ENCODE measurements at regions not wholly inside any gene's neighbourhood (a gene's known extent, or its start where the extent isn't known, plus 50 kb on each side); places are given as distances from the start of the nearest gene placed in this dataset.

DNA sequence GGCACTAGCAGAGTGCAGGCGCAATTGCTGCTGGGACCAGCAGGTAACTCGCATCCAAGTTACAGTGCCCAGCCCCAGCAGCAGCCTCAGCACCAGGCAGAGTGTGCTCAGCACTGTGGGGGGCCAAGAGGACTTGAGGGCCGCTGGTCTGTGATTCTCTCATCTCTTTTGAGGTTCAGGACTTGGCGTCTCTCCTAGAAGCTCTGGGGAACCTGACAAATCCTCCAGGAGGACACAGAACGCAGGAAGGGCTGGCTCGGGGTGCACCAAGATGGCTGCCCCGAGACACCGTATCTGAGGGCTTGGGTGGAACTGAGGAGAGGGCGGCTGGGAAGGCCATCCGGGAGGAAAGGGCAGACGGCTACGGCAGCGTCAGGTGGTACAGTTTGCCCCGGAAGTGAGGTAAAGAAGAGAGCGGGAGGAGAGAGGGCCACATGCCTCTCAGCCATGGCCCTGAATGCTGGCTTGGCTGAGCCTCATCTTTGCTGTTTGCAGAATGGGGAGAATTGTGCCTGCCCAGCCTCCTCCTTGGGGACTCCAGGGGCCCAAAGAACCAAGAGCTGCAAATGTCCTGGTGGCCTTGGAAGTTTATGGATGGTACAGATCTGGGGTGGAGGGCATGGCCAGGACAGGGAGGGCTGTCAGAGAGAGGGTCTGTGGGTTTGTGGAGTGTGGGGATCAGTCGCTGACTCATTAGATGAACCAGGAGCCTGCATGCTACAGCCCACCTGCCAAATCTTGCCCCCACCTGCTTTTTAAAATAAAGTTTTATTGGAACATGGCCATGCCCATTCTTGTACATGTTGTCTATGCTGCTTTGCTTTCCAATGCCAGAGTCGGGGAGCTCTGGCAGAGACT is 78.0 kb downstream of the MYEOV start:
- Histone ChIP-seq H3K9me3 (ENCODE audit: control insufficient read depth, low read length) (peaks cover 10% of the 10 kb centered on the region), H3K9ac (ENCODE audit: extremely low read depth, low read length, poor library complexity, severe bottlenecking) (no peak overlapping the region), H3K4me3 (ENCODE audit: low read length) (no peak overlapping the region), H3K36me3 (ENCODE audit: control insufficient read depth, insufficient read depth, low read length) (no peaks in the 10 kb centered on the region), H3K27me3 (ENCODE audit: control insufficient read depth, insufficient read depth, low read length, poor library complexity, severe bottlenecking) (no peaks in the 10 kb centered on the region), H3K4me1 (ENCODE audit: control insufficient read depth, insufficient read depth, low read length) (no peaks in the 10 kb centered on the region), H3K27ac (ENCODE audit: low read depth, low read length) (no peak overlapping the region)
- H3K27ac Mint-ChIP-seq: no peak overlapping the region
- no peaks in the 10 kb centered on the region for H3K36me3 Mint-ChIP-seq (ENCODE audit: low read depth)
- DNase-seq: peak; percentile 31
- peaks cover 9% of the 10 kb centered on the region for H3K27me3 Mint-ChIP-seq (ENCODE audit: insufficient read depth)
- H3K9me3 Mint-ChIP-seq: peaks cover 14% of the 10 kb centered on the region
- no peak overlapping the region for H3K4me3 Mint-ChIP-seq
- H3K4me1 Mint-ChIP-seq: no peaks in the 10 kb centered on the region
- 87 to 94% methylated on average over 11 to 17 of the region's 17 CpGs for WGBS, 2 experiments (ENCODE audit: insufficient coverage in 1 of 2, insufficient read length in 1 of 2)
- TF ChIP-seq, protein P1, sequence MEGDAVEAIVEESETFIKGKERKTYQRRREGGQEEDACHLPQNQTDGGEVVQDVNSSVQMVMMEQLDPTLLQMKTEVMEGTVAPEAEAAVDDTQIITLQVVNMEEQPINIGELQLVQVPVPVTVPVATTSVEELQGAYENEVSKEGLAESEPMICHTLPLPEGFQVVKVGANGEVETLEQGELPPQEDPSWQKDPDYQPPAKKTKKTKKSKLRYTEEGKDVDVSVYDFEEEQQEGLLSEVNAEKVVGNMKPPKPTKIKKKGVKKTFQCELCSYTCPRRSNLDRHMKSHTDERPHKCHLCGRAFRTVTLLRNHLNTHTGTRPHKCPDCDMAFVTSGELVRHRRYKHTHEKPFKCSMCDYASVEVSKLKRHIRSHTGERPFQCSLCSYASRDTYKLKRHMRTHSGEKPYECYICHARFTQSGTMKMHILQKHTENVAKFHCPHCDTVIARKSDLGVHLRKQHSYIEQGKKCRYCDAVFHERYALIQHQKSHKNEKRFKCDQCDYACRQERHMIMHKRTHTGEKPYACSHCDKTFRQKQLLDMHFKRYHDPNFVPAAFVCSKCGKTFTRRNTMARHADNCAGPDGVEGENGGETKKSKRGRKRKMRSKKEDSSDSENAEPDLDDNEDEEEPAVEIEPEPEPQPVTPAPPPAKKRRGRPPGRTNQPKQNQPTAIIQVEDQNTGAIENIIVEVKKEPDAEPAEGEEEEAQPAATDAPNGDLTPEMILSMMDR (conservative IDR thresholded peaks at IDR 0.05): no peak

DNA sequence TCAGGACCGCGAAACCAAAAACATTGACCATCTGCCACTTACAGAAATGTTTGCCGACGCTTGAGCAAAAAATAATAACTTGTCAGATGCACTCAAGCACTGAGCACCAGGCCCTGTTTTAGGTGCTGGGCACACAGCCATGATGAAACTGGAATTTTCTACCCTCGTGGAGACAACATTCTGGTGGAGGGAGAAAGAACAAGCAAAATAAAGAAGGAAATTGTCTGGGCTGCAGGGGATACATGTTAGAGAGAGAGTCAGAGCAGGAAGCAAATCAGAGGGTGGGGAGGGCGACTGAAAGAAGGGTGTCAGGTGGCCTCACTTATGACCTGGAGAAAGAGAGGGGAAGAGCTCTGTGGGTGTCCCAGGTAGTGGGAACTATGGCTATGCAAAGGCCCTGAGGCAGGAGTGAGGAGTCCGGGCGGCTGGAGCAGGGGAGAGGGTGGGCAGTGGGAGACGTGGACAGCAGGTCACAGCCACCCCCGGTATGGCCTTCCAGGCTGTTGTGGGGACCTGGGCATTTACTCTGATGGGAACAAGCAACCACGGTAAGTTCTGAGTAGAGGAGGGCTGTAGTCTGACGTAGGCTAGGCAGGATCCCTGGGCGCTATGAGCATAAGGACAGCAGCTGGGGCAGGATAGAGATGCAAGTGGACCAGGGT is 78.8 kb downstream of the MYEOV start:
- Histone ChIP-seq H3K27ac (ENCODE audit: low read depth, low read length) (no peak overlapping the region), H3K9ac (ENCODE audit: extremely low read depth, low read length, poor library complexity, severe bottlenecking) (no peak overlapping the region), H3K9me3 (ENCODE audit: control insufficient read depth, low read length) (peaks cover 10% of the 10 kb centered on the region), H3K27me3 (ENCODE audit: control insufficient read depth, insufficient read depth, low read length, poor library complexity, severe bottlenecking) (no peaks in the 10 kb centered on the region), H3K4me1 (ENCODE audit: control insufficient read depth, insufficient read depth, low read length) (no peaks in the 10 kb centered on the region), H3K4me3 (ENCODE audit: low read length) (no peak overlapping the region), H3K36me3 (ENCODE audit: control insufficient read depth, insufficient read depth, low read length) (no peaks in the 10 kb centered on the region)
- H3K4me1 Mint-ChIP-seq: no peaks in the 10 kb centered on the region
- TF ChIP-seq, protein P1 (conservative IDR thresholded peaks at IDR 0.05): no peak
- H3K27ac Mint-ChIP-seq: no peak overlapping the region
- peaks cover 14% of the 10 kb centered on the region for H3K9me3 Mint-ChIP-seq
- 94 to 100% methylated on average over 8 to 13 of the region's 13 CpGs for WGBS, 2 experiments (ENCODE audit: insufficient coverage in 1 of 2, insufficient read length in 1 of 2)
- no peaks in the 10 kb centered on the region for H3K36me3 Mint-ChIP-seq (ENCODE audit: low read depth)
- DNase-seq: peak; percentile 18
- no peak overlapping the region for H3K4me3 Mint-ChIP-seq
- H3K27me3 Mint-ChIP-seq (ENCODE audit: insufficient read depth): peaks cover 9% of the 10 kb centered on the region

DNA sequence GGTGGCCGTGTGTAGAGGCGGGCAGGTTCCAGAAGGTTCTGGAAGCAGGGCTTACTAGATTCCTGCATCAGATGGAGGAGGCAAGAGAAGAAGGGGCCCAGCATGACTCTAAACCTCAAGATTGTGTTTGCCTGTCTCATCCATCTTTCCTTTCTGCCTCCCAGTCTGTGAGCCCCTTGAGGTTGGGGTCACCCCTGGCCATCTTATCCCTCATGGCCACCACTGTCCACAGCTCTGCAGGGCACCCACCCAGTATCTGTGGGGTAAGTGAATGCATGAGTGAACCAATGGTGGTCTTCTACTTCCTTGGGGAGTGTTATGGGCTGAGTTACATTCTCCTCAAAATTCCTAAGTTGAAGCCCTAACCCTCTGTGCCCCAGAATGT is 79.3 kb downstream of the MYEOV start:
- H3K9me3 ChIP-seq (ENCODE audit: control insufficient read depth, low read length): peaks cover 10% of the 10 kb centered on the region
- Mint-ChIP-seq H3K4me3 (no peak overlapping the region), H3K9me3 (peaks cover 14% of the 10 kb centered on the region), H3K36me3 (ENCODE audit: low read depth) (no peaks in the 10 kb centered on the region), H3K4me1 (no peaks in the 10 kb centered on the region), H3K27me3 (ENCODE audit: insufficient read depth) (peaks cover 9% of the 10 kb centered on the region), H3K27ac (no peak overlapping the region)
- no peak overlapping the region for H3K4me3 ChIP-seq (ENCODE audit: low read length)
- no peaks in the 10 kb centered on the region for H3K27me3 ChIP-seq (ENCODE audit: control insufficient read depth, insufficient read depth, low read length, poor library complexity, severe bottlenecking)
- H3K4me1 ChIP-seq (ENCODE audit: control insufficient read depth, insufficient read depth, low read length): no peaks in the 10 kb centered on the region
- no peaks in the 10 kb centered on the region for H3K36me3 ChIP-seq (ENCODE audit: control insufficient read depth, insufficient read depth, low read length)
- peak; percentile 22 for DNase-seq
- TF ChIP-seq, protein P1 (conservative IDR thresholded peaks at IDR 0.05): no peak
- 82% methylated on average over 2 of the region's 2 CpGs; no CpG with 5 or more reads in 1 of the 2 experiments for WGBS, 2 experiments (ENCODE audit: insufficient coverage in 1 of 2, insufficient read length in 1 of 2)
- H3K27ac ChIP-seq (ENCODE audit: low read depth, low read length): no peak overlapping the region
- no peak overlapping the region for H3K9ac ChIP-seq (ENCODE audit: extremely low read depth, low read length, poor library complexity, severe bottlenecking)

All from endodermal cell (in vitro differentiated cells).